SIG-M5 treated with dmso at 0.1 percent for 504 hours (cell line): ENCODE measurements at regions not wholly inside any gene's neighbourhood (a gene's known extent, or its start where the extent isn't known, plus 50 kb on each side); places are given as distances from the start of the nearest gene placed in this dataset.

ENCODE experiments used
- DNase-seq: peaks from one replicate; lab custom pipeline; 2025; ENCODE audit not compliant: unreplicated experiment; lab: John Stamatoyannopoulos, UW

DNA sequence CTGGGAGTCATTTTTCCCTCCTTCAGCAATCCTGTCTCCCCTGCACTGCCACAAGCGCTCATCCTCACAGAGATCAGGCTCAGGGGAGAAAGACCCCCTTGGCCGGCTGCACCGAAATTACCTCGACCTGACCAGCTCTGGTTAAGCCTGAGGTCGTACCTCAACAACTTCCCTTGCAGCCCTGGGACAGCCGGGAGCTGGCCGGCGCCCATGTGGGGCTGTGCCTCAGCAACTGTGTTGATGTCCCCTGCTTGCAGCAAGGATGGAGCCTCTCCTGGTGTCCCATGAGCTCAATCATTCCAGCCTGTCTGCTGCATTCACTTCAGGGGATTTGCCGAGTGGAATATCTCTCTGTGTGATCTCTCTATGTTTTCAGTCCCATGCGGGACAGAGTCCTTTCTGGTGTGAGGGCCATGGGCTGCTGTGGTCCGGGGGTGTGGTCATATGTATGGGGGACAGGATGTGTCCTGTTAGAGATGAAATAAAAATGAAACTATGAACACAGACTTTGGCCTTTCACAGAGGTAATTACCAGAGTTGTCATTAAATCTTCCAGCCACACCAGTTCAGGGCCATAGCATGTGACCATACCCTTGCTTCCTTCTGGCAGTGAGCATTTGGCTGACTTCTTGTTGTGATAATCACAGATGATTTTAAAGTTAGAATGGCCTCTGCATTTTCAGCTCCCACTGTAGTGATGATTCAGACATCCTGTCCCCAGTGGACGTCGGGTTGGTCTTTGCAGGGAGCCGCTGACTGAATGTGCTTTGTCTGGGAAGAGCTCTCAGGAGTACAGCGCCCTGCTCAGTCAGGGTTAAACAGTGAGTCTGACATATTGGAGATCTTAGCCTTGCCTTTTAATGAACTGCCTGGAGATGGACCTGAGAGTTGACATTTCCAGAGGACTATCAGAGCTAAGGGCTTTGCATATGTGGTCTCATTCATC lies 405.9 kb downstream of the AACS start:
- DNase-seq: no peak

- no peak for DNase-seq
Observed at GRCh38 chr12:125473501-125473900, 408.3 kb downstream of the AACS start.

GRCh38 chr12:125487336-125487735 lies 422.1 kb downstream of the AACS start:
- no peak for DNase-seq

GRCh38 chr12:125491553-125491952 lies 426.3 kb downstream of the AACS start:
- no peak for DNase-seq

GRCh38 chr12:125492354-125493270 lies 427.4 kb downstream of the AACS start:
- DNase-seq: no peak

DNA sequence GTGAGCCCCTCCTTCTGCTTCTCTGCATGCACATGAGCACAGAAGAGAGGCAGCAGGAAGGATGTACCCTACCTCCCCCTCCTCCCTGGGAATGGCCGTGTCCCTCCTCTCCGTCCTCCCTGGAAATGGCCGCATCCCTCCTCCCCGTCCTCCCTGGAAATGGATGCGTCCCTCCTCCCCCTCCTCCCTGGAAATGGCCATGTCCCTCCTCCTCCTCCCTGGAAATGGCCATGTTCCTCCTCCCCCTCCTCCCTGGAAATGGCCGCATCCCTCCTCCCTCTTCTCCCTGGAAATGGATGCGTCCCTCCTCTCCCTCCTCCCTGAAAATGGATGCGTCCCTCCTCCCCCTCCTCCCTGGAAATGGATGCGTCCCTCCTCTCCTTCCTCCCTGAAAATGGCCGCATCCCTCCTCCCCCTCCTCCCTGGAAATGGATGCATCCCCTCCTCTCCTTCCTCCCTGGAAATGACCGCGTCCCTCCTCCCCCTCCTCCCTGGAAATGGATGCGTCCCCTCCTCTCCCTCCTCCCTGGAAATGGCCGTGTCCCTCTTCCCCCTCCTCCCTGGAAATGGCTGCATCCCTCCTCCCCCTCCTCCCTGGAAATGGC lies 428.6 kb downstream of the AACS start:
- no peak for DNase-seq

- no peak for DNase-seq
Observed at GRCh38 chr12:125503128-125503527, 437.9 kb downstream of the AACS start.

DNA sequence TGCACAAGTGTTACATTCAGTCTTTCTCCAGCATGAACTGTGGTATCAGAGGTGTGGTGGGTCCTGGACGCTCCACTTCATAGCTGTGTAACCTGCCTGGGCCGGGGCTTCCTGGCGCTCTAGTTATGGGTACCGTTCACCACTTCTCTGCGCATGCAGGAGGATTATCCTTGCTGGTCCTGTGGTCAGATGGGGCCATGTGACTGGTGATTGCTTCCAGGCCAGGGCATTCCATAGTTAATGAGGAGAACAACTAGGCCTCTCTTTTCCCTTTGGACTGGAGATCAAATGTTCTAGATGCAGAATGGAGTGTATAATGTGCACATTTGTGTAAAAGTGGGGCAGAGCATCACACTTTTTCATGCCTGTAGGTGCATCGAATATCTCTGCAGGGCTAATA lies 444.0 kb downstream of the AACS start:
- no peak for DNase-seq

- peak; percentile 8 for DNase-seq
Observed at GRCh38 chr12:125512541-125513298, 447.5 kb downstream of the AACS start.

- no peak for DNase-seq
Observed at GRCh38 chr12:125515887-125516286, 450.7 kb downstream of the AACS start.

DNA sequence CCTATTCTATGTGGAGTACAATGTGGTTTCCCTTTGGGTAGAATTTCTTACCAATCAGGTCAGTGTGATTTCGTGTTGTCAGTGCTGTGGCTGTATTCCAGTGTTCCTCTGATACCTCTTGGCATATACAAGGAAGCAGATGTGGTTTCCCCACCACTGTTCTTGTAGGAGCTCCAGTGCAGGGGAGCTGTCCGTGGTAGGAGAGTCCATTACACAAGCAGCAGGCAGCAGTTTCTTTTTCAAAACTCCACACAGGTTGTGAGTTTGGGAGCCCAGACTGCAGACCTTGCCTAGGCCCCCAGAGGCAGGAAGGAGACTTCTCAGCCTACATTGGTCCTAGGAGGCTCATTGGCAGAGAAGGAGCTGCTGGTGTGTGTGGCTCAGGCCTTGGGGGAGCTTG lies 452.8 kb downstream of the AACS start:
- no peak for DNase-seq

- no peak for DNase-seq
Observed at GRCh38 chr12:125519026-125519651, 453.9 kb downstream of the AACS start.

DNA sequence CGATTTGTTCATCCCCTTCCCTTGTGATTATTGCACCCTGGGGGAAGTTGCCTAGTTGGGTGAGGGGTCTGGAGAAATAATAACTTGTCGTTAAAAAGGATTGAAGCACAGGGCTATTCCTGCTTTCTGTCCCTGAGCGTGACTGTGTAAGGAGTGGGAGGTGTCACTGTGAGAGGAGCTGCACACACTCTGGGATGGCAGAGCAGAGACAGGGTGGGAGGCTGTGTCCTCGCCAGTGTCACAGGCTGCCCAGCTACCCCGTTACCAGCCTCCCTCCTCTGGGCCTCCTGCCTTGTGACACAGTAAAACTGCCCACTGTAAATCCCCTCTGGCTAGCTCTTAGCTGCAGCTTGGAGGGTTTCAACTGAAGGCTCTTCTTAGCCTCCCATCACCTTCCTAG lies 460.6 kb downstream of the AACS start:
- no peak for DNase-seq

DNA sequence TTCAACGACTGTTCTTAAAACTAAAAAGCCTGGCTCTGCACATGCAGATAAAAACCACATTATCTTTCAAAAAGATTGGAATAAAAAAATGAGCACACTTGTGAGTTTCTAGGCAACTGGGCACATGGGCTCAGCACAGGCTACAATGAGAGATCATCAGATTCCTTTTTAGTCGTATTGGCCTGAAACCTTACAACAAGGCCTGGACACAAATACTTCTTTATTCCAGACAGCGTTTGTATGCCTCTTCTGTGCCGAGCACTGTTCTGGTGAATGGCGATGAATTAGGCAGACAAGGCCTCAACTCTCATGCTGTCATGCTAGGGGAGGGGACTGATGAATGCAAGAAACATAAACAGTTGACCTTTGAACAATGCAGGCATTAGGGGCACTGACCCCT lies 463.0 kb downstream of the AACS start:
- no peak for DNase-seq

DNA sequence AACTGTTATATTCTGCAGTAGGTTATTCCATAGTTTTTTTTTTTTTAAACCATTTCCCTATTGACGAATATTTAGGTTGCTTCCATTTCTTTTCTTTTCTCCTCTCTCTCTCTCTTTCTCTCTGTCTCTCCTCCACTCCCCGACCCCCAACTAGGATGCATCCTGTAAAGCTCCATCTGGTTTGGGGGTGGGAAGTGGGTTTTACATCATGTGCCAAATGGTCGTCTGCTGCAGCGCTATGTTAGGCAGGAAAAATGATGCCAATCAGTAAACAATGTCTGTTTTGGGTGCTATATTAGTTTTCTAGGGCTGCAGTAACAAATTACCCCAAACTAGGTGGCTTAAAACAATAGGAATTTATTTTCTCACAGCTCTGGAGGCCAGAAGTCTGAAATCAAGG lies 465.0 kb downstream of the AACS start:
- no peak for DNase-seq

DNA sequence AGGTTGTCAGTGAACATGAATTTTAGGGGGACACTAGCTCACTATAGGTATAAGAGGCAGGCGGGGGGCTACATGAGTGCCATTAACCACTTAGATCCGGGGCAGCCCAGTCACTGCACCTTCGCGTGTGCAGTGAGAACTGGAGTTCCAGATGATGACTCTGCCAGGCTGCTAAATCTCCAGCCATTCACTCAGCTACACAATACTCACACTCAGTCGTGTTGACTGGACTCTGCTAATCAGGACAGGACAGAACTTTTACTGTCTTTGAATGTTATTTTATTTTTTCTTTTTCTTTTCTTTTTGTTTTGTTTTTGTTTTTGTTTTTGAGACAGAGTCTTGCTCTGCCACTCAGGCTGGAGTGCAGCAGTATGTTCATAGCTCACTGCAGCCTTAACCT lies 465.6 kb downstream of the AACS start:
- DNase-seq: no peak

- no peak for DNase-seq
Observed at GRCh38 chr12:125531574-125531973, 466.3 kb downstream of the AACS start.

GRCh38 chr12:125533434-125534029 lies 468.3 kb downstream of the AACS start:
- no peak for DNase-seq

DNA sequence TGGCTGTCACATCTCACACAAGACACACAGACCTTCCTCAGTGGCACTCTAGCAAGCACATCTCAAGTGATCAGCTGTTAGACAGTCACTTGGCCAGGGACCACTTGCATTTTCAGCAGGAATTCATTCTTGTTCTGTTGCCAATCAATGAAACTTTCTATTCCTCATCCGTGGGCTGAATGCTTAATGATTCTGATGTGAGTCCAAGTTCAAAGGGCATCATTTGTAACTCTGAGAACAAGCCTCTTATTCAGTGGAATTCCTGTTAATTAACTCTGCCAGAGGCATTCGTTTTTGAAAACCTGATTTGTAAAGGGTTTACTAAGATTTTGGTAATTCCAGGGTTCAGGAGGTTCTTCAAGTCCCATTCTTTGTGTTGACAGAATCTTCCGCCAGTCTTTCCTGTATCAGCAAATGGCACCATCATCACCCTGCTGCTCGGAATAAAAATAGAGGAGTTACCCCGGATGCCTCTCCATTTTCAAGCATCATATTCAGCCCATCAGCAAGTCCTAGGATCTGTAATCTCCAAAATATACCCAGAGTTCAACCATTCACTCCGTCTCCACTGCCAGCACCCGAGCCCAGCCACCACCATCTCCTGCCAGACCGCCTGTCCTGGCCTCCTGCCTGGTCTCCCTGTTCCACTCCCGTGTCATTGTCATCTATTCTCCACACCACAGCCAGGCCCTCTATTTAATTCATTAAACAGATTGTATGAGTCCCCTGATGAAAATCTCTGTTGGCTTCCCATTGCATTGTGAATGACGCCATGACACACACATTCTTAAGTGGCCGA lies 473.4 kb downstream of the AACS start:
- no peak for DNase-seq
